Small intestine (tissue), 7 donors: ENCODE measurements at regions not wholly inside any gene's neighbourhood (a gene's known extent, or its start where the extent isn't known, plus 50 kb on each side); places are given as distances from the start of the nearest gene placed in this dataset.

Experiments used
- DNase-seq, 2 donors: peaks; one replicate each; pipeline versions ENCODE4 v3.0.0 to v3.0.0-alpha.2; 2013
- FAIRE-seq: peaks from 2 replicates; lab custom pipeline; 2012; peaks lifted over from hg19 to GRCh38; lab: Jason Lieb, UNC
- H3K27ac ChIP-seq, 3 donors: one replicate each; pipeline ENCODE4 v1.5.1; 2013; ENCODE audit warnings: low read length in 2 of 3, mild to moderate bottlenecking in 2 of 3, control low read depth in 1 of 3, inconsistent platforms in 1 of 3, low read depth in 1 of 3, moderate library complexity in 1 of 3
- H3K27me3 ChIP-seq, 3 donors: one replicate each; pipeline ENCODE4 v1.6.1; 2013; ENCODE audit warnings: low read length in 3 of 3, inconsistent platforms in 1 of 3; ENCODE audit not compliant: control insufficient read depth in 3 of 3, insufficient read depth in 3 of 3
- H3K36me3 ChIP-seq, 3 donors: one replicate each; pipeline ENCODE4 v1.6.1; 2013; ENCODE audit warnings: low read length in 3 of 3, inconsistent platforms in 1 of 3, low read depth in 1 of 3, mild to moderate bottlenecking in 1 of 3, moderate library complexity in 1 of 3; ENCODE audit not compliant: control insufficient read depth in 3 of 3, insufficient read depth in 2 of 3
- H3K4me1 ChIP-seq, 3 donors: one replicate each; pipeline ENCODE4 v1.6.1; 2013; ENCODE audit warnings: low read length in 2 of 3, inconsistent platforms in 1 of 3, low read depth in 1 of 3, mild to moderate bottlenecking in 1 of 3, moderate library complexity in 1 of 3; ENCODE audit not compliant: control insufficient read depth in 3 of 3, insufficient read depth in 2 of 3
- H3K4me3 ChIP-seq, 3 donors: one replicate each; pipeline ENCODE4 v1.5.1; 2013; ENCODE audit warnings: low read length in 3 of 3, control low read depth in 1 of 3, inconsistent platforms in 1 of 3, low read depth in 1 of 3, mild to moderate bottlenecking in 1 of 3, moderate library complexity in 1 of 3
- H3K9me3 ChIP-seq, 2 donors: one replicate each; pipeline ENCODE4 v1.6.1; 2013; ENCODE audit warnings: low read depth in 1 of 2, low read length in 1 of 2; ENCODE audit not compliant: control insufficient read depth in 2 of 2, insufficient read depth in 1 of 2
- WGBS, 3 donors: extraction: QIAGEN DNeasy Blood & Tissue Kit; methylation state at CpG; one replicate each; pipeline ENCODE4 v1.1.7; 2013; 5-methylcytosine and 5-hydroxymethylcytosine counted together
- donor health status: healthy with polysubstance abuse.
- donor health status: control.
- donor health status: control.
- donor health status: Bipolar disorder and iron deficiency.
- donor health status: healthy.

DNA sequence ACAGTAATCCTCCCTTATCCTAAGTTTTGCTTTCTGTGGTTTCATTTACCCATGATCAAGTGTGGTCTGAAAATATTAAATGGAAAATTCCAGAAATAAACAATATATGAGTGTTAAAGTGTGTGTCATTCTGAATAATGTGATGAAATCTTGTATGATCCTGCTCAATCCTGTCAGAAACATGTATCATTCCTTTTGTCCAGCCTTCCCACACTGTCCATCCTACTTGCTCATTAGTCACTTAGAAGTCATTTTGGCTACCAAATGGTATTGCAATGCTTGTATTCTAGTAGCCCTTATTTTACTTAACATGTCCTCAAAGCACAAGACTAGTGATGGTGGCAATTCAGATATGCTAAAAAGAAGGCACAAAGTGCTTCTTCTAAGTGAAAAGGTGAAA, 1211.2 kb upstream of the SORCS1 start:
- no peak overlapping the region for H3K27ac ChIP-seq
- DNase-seq (no peak), FAIRE-seq (no peak)
- no peaks in the 10 kb centered on the region for H3K4me1 ChIP-seq
- no peak overlapping the region for H3K4me3 ChIP-seq
- H3K36me3 ChIP-seq = no peaks in the 10 kb centered on the region
- no peaks in the 10 kb centered on the region for H3K9me3 ChIP-seq
- no peaks in the 10 kb centered on the region for H3K27me3 ChIP-seq

DNA sequence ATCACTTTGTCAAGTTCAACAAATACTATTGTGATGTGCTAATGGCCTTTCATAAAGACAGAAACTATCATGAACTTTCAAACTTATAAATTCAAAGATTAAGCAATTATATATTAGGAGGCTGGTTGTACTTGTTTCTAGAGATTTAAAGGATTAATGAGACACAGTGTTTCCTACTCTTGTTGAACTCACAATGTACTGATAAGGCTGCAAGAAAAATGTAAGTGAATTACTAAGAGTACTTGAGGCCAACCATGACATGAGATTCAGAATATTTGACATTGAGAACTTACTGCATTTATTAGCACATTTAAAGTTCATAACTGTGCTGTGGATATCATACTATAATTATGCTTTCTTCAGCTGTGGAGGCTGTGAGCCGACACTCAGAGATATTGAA, 1210.5 kb upstream of the SORCS1 start:
- Histone ChIP-seq H3K27ac (no peak overlapping the region), H3K4me3 (no peak overlapping the region), H3K36me3 (no peaks in the 10 kb centered on the region), H3K9me3 (no peaks in the 10 kb centered on the region), H3K27me3 (no peaks in the 10 kb centered on the region), H3K4me1 (no peaks in the 10 kb centered on the region)
- DNase-seq = no peak
- FAIRE-seq = no peak
- WGBS, 3 donors = 76 to 95% (median 81%) methylated on average over 1 of the region's 1 CpG

GRCh38 chr10:108365541-108365940, 1201.0 kb upstream of the SORCS1 start:
- H3K4me3 ChIP-seq = no peak overlapping the region
- H3K27ac ChIP-seq = no peak overlapping the region
- DNase-seq = no peak
- no peak for FAIRE-seq
- no peaks in the 10 kb centered on the region for H3K27me3 ChIP-seq
- no peaks in the 10 kb centered on the region for H3K36me3 ChIP-seq
- no peaks in the 10 kb centered on the region for H3K4me1 ChIP-seq
- H3K9me3 ChIP-seq = no peaks in the 10 kb centered on the region

GRCh38 chr10:108363576-108363975, 1199.1 kb upstream of the SORCS1 start:
- H3K9me3 ChIP-seq = no peaks in the 10 kb centered on the region
- 71 to 80% (median 74%) methylated on average over 4 of the region's 4 CpGs for WGBS, 3 donors
- H3K36me3 ChIP-seq = no peaks in the 10 kb centered on the region
- no peaks in the 10 kb centered on the region for H3K4me1 ChIP-seq
- no peaks in the 10 kb centered on the region for H3K27me3 ChIP-seq
- H3K4me3 ChIP-seq = no peak overlapping the region
- DNase-seq (no peak), FAIRE-seq (no peak)
- no peak overlapping the region for H3K27ac ChIP-seq

- DNase-seq = no peak
- Histone ChIP-seq H3K27me3 (no peaks in the 10 kb centered on the region), H3K36me3 (no peaks in the 10 kb centered on the region), H3K9me3 (no peaks in the 10 kb centered on the region), H3K4me3 (no peak overlapping the region), H3K4me1 (no peaks in the 10 kb centered on the region), H3K27ac (no peak overlapping the region)
- no peak for FAIRE-seq
- WGBS, 3 donors = 84 to 96% (median 85%) methylated on average over 1 of the region's 1 CpG
Observed at GRCh38 chr10:108362961-108363360, 1198.5 kb upstream of the SORCS1 start.

- FAIRE-seq (no peak), DNase-seq (no peak)
- 53 to 80% (median 66%) methylated on average over 2 of the region's 2 CpGs for WGBS, 3 donors
- no peaks in the 10 kb centered on the region for H3K27me3 ChIP-seq
- H3K4me3 ChIP-seq = no peak overlapping the region
- H3K27ac ChIP-seq = no peak overlapping the region
- H3K36me3 ChIP-seq = no peaks in the 10 kb centered on the region
- no peaks in the 10 kb centered on the region for H3K9me3 ChIP-seq
- no peaks in the 10 kb centered on the region for H3K4me1 ChIP-seq
Observed at GRCh38 chr10:108362296-108362695, 1197.8 kb upstream of the SORCS1 start.

- DNase-seq (peak in 1 of 2 donors; percentile 1), FAIRE-seq (no peak)
- Histone ChIP-seq H3K4me1 (no peaks in the 10 kb centered on the region), H3K36me3 (no peaks in the 10 kb centered on the region), H3K9me3 (no peaks in the 10 kb centered on the region), H3K4me3 (no peak overlapping the region), H3K27me3 (no peaks in the 10 kb centered on the region), H3K27ac (no peak overlapping the region)
- WGBS, 3 donors = 35 to 59% (median 41%) methylated on average over 2 of the region's 2 CpGs
Observed at GRCh38 chr10:108360187-108360586, 1195.7 kb upstream of the SORCS1 start.

DNA sequence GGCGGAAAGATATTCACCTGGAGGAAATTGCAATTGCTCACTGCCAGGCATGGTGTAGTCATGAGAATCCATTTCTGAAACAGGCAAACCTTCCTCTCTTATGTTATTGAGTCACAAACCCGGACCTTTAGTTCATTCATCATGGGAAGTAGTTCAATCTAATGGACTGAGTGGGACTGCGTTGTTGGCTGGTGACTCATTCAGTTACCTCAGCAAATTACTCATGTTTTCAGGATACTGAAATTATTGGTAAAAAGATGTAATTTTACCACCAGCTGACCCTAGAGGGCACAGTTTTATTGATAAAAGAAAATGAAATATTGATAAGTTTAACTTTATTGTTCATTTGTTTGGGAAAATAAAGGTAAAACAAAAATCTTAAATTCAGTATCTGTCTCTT, 1194.4 kb upstream of the SORCS1 start:
- DNase-seq (no peak), FAIRE-seq (no peak)
- H3K27ac ChIP-seq = no peak overlapping the region
- no peak overlapping the region for H3K4me3 ChIP-seq
- H3K27me3 ChIP-seq = no peaks in the 10 kb centered on the region
- WGBS, 3 donors = 40 to 62% (median 44%) methylated on average over 3 of the region's 3 CpGs
- no peaks in the 10 kb centered on the region for H3K4me1 ChIP-seq
- no peaks in the 10 kb centered on the region for H3K9me3 ChIP-seq
- no peaks in the 10 kb centered on the region for H3K36me3 ChIP-seq

DNA sequence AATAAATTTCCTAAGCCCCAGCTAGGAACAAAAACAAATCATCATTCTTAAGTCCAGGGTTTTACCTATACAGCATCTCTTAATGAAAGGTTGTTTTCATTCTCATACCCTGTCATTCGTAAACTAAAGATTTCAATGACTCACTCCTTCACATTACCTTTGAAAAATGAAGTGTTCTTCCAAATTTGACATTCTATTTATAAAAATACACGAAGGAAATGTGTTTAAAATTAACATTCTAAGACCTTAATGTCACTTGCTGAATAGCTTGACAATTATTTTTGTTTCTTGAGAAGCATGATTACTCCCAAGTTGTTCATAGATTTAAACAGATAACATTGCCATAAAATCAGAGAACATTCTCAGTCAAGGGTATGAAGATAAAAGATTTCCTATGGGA, 1188.3 kb upstream of the SORCS1 start:
- H3K27me3 ChIP-seq = no peaks in the 10 kb centered on the region
- no peaks in the 10 kb centered on the region for H3K4me1 ChIP-seq
- no peak for DNase-seq
- H3K27ac ChIP-seq = no peak overlapping the region
- FAIRE-seq = no peak
- H3K9me3 ChIP-seq = no peaks in the 10 kb centered on the region
- no peak overlapping the region for H3K4me3 ChIP-seq
- 31 to 36% (median 34%) methylated on average over 2 of the region's 2 CpGs for WGBS, 3 donors
- H3K36me3 ChIP-seq = no peaks in the 10 kb centered on the region
